Endothelial cell of umbilical vein (primary cell): ENCODE measurements at regions not wholly inside any gene's neighbourhood (a gene's known extent, or its start where the extent isn't known, plus 50 kb on each side); places are given as distances from the start of the nearest gene placed in this dataset.

ENCODE experiments used
- BruUV-seq: library from RNA; stranded (reverse); fragments of 400-500 nt; replicated peaks from 2 replicates; lab custom pipeline; 2021; lab: Mats Ljungman, UMichigan
- CTCF ChIA-PET: fragments of 300-600, 350-600 bp; sonication (Branson Sonifier 250); formaldehyde crosslinking; loops from one replicate; lab custom pipeline; 2021; ENCODE audit warnings: antibody characterized with exemption, inconsistent platforms; lab: Charles Lee
- POLR2A ChIA-PET: fragments of 300-600, 350-600 bp; sonication (Branson Sonifier 250); formaldehyde crosslinking; loops from one replicate; lab custom pipeline; 2021; ENCODE audit warnings: antibody characterized with exemption, inconsistent platforms; lab: Charles Lee
- DNase-seq: peaks from one replicate; pipeline ENCODE4 v3.0.0-alpha.2; 2011; ENCODE audit warnings: low read depth, low spot score
- FAIRE-seq: peaks from 2 replicates; lab custom pipeline; 2011; peaks lifted over from hg19 to GRCh38; lab: Jason Lieb, UNC
- H2AFZ ChIP-seq: 2 replicates; pipeline ENCODE4 v1.6.0; 2012; ENCODE audit warnings: low read depth, low read length, control low read depth, inconsistent platforms
- H3K27ac ChIP-seq: 2 replicates; pipeline ENCODE4 v1.5.1; 2011; ENCODE audit warnings: low read depth, mild to moderate bottlenecking, control low read depth, low read length, moderate library complexity; ENCODE audit not compliant: insufficient read depth
- H3K27me3 ChIP-seq, 2 experiments: 2 replicates each; pipeline versions ENCODE4 v1.6.0 to v1.6.1; 2011; ENCODE audit warnings: low read length in 2 of 2, mixed read lengths in 1 of 2; ENCODE audit not compliant: control insufficient read depth in 2 of 2, insufficient read depth in 2 of 2
- H3K36me3 ChIP-seq, 2 experiments: 2 replicates in 1 of 2; 3 replicates in 1 of 2; pipeline ENCODE4 v1.5.1; 2011; ENCODE audit warnings: low read length in 2 of 2, mild to moderate bottlenecking in 1 of 2, moderate library complexity in 1 of 2; ENCODE audit not compliant: control insufficient read depth in 2 of 2, insufficient read depth in 2 of 2; ENCODE audit errors: extremely low read depth in 1 of 2
- H3K4me1 ChIP-seq: 3 replicates; pipeline ENCODE4 v1.5.1; 2011; ENCODE audit warnings: mild to moderate bottlenecking, low read length; ENCODE audit not compliant: control insufficient read depth, insufficient read depth; ENCODE audit errors: extremely low read depth
- H3K4me2 ChIP-seq: 2 replicates; pipeline ENCODE4 v1.6.1; 2011; ENCODE audit warnings: low read length, control low read depth, mixed read lengths; ENCODE audit not compliant: insufficient read depth
- H3K4me3 ChIP-seq, 3 experiments: fragments of 200-600 bp in 1 of 3; sonication (generic), shearing (Covaris generic) in 1 of 3; replicated peaks in 1 of 3; 2 replicates each; pipeline ENCODE4 v1.5.1; 2011 to 2016; ENCODE audit warnings: control low read depth in 3 of 3, low read length in 3 of 3, mild to moderate bottlenecking in 2 of 3, inconsistent platforms in 1 of 3, low read depth in 1 of 3, moderate library complexity in 1 of 3; ENCODE audit not compliant: insufficient read depth in 1 of 3
- H3K79me2 ChIP-seq: 2 replicates; pipeline ENCODE4 v1.6.0; 2012; ENCODE audit warnings: low read length, inconsistent platforms; ENCODE audit not compliant: control insufficient read depth, insufficient read depth
- H3K9ac ChIP-seq: replicated peaks from 2 replicates; pipeline ENCODE3; 2011; ENCODE audit warnings: low read length, control low read depth; ENCODE audit not compliant: insufficient read depth; ENCODE audit errors: extremely low read depth
- H3K9me1 ChIP-seq: replicated peaks from 3 replicates; pipeline ENCODE4 v1.6.0; 2011; ENCODE audit warnings: mild to moderate bottlenecking, low read length; ENCODE audit not compliant: control insufficient read depth, insufficient read depth; ENCODE audit errors: extremely low read depth
- H3K9me3 ChIP-seq: replicated peaks from 2 replicates; pipeline ENCODE4 v1.5.1; 2012; ENCODE audit warnings: low read length, inconsistent platforms; ENCODE audit not compliant: control insufficient read depth, insufficient read depth
- H4K20me1 ChIP-seq: replicated peaks from 2 replicates; pipeline ENCODE3; 2011; ENCODE audit warnings: mild to moderate bottlenecking, low read length; ENCODE audit not compliant: control insufficient read depth, insufficient read depth; ENCODE audit errors: extremely low read depth
- CTCF ChIP-seq, 2 donors: IDR thresholded peaks; 1 replicate in 1 of 2; 2 replicates in 1 of 2; pipeline ENCODE4 v1.5.1; 2011; ENCODE audit warnings: low read length in 2 of 2, mild to moderate bottlenecking in 2 of 2, moderate library complexity in 2 of 2, control low read depth in 1 of 2, inconsistent platforms in 1 of 2, low read depth in 1 of 2; ENCODE audit not compliant: insufficient read depth in 1 of 2; ENCODE audit errors: extremely low read depth in 1 of 2
- EZH2 ChIP-seq: IDR thresholded peaks from 2 replicates; pipeline ENCODE4 v1.6.1; 2012; ENCODE audit warnings: borderline replicate concordance, low read depth, mild to moderate bottlenecking, moderate library complexity, low read length, inconsistent platforms; ENCODE audit not compliant: severe bottlenecking
- FOS ChIP-seq: IDR thresholded peaks from 2 replicates; pipeline ENCODE4 v1.6.1; 2011; ENCODE audit warnings: mild to moderate bottlenecking, low read length, moderate library complexity, borderline replicate concordance; ENCODE audit not compliant: insufficient read depth
- GATA2 ChIP-seq: IDR thresholded peaks from 2 replicates; pipeline ENCODE4 v1.7.0; 2011; ENCODE audit warnings: low read depth, mild to moderate bottlenecking, moderate library complexity, mixed read lengths, low read length; ENCODE audit not compliant: insufficient read length, insufficient read depth
- JUN ChIP-seq: IDR thresholded peaks from 2 replicates; pipeline ENCODE4 v1.6.1; 2011; ENCODE audit warnings: borderline replicate concordance, low read depth; ENCODE audit not compliant: insufficient read length, insufficient read depth
- MAX ChIP-seq: IDR thresholded peaks from 2 replicates; pipeline ENCODE4 v1.6.1; 2011; ENCODE audit not compliant: insufficient read depth, insufficient read length
- MYC ChIP-seq: IDR thresholded peaks from one replicate; pipeline ENCODE4 v1.6.1; 2011; ENCODE audit warnings: mild to moderate bottlenecking, low read depth, low read length
- POLR2A ChIP-seq: IDR thresholded peaks from 2 replicates; pipeline ENCODE4 v1.6.1; 2012; ENCODE audit warnings: low read depth, mild to moderate bottlenecking, control low read depth, low read length
- POLR2AphosphoS5 ChIP-seq: IDR thresholded peaks from 2 replicates; pipeline ENCODE4 v1.6.1; 2012; ENCODE audit warnings: low read depth, mild to moderate bottlenecking, control low read depth, low read length, moderate library complexity; ENCODE audit not compliant: insufficient read depth
- dilution Hi-C: fragments of 300-500 bp; cut with MboI; formaldehyde crosslinking; loops from one replicate; pipeline ENCODE4 v1.15.0; 2019; ENCODE audit warnings: low sequenced_read_pairs; ENCODE audit not compliant: extremely low pct_ligation_motif_present
- intact Hi-C: fragments of 100-400 bp; cut with micrococcal nuclease; formaldehyde crosslinking; loops from one replicate; pipeline ENCODE4 v1.10.0; 2022

- DNase-seq: no peak
- no peaks in the 10 kb centered on the region for H4K20me1 ChIP-seq
- H3K4me1 ChIP-seq: no peaks in the 10 kb centered on the region
- no peaks in the 10 kb centered on the region for H3K9me1 ChIP-seq
- no peak overlapping the region for H3K4me3 ChIP-seq
- H3K4me2 ChIP-seq: no peak overlapping the region
- no peak for TF ChIP-seq EZH2
- no peak for TF ChIP-seq MYC
- TF ChIP-seq MAX: no peak
- no peak for TF ChIP-seq GATA2
- TF ChIP-seq CTCF (IDR thresholded peaks at IDR 0.05; ENCODE audit: extremely low read depth in 1 of 2, insufficient read depth in 1 of 2, low read depth in 1 of 2, low read length in 2 of 2): no peak
- no peak for TF ChIP-seq JUN
- TF ChIP-seq POLR2A: no peak
- TF ChIP-seq POLR2AphosphoS5: no peak
- TF ChIP-seq FOS: no peak
- no peak for FAIRE-seq
- no peak overlapping the region for H2AFZ ChIP-seq
- ChIA-PET CTCF (no interaction called here), POLR2A (no interaction called here)
- BruUV-seq: no TSS peak
- intact Hi-C loops (no loop called here), dilution Hi-C loops (no loop called here)
- no peak overlapping the region for H3K27ac ChIP-seq
- H3K79me2 ChIP-seq: no peaks in the 10 kb centered on the region
- no peaks in the 10 kb centered on the region for H3K36me3 ChIP-seq
- H3K9me3 ChIP-seq: peaks cover 3% of the 10 kb centered on the region
- H3K27me3 ChIP-seq: no peaks in the 10 kb centered on the region
- no peak overlapping the region for H3K9ac ChIP-seq
Measured at GRCh38 chr18:73313476-73313875, 445.7 kb upstream of the NETO1 start.
